RPMI7951 (cell line): ENCODE measurements at regions not wholly inside any gene's neighbourhood (a gene's known extent, or its start where the extent isn't known, plus 50 kb on each side); places are given as distances from the start of the nearest gene placed in this dataset.
A peak's percentile ranks its signal among the peaks of the same experiment; 100 is the strongest.

ENCODE experiments used
- DNase-seq: peaks from one replicate; pipeline ENCODE4 v3.0.0-alpha.2; 2012; ENCODE audit warnings: low read depth

- no peak for DNase-seq
Measured at GRCh38 chr6:28736121-28736520, 187.7 kb downstream of the TRIM27 start.

- no peak for DNase-seq
Measured at GRCh38 chr6:28737750-28738395, 185.9 kb downstream of the TRIM27 start.

GRCh38 chr6:28738396-28738765 is 185.4 kb downstream of the TRIM27 start:
- no peak for DNase-seq

GRCh38 chr6:28741363-28741762 is 182.4 kb downstream of the TRIM27 start:
- no peak for DNase-seq

- no peak for DNase-seq
Measured at GRCh38 chr6:28742668-28743270, 181.0 kb downstream of the TRIM27 start.

- DNase-seq = no peak
Measured at GRCh38 chr6:28743271-28743789, 180.5 kb downstream of the TRIM27 start.

GRCh38 chr6:28747083-28747630 is 176.6 kb downstream of the TRIM27 start:
- no peak for DNase-seq

GRCh38 chr6:28747631-28748157 is 176.1 kb downstream of the TRIM27 start:
- peak; percentile 57 for DNase-seq

- no peak for DNase-seq
Measured at GRCh38 chr6:28748192-28748591, 175.6 kb downstream of the TRIM27 start.

GRCh38 chr6:28750926-28751458 is 172.8 kb downstream of the TRIM27 start:
- DNase-seq = no peak

GRCh38 chr6:28751514-28751913 is 172.3 kb downstream of the TRIM27 start:
- no peak for DNase-seq

- DNase-seq = no peak
Measured at GRCh38 chr6:28751963-28752350, 171.8 kb downstream of the TRIM27 start.

GRCh38 chr6:28757429-28758045 is 166.2 kb downstream of the TRIM27 start:
- peak; percentile 37 for DNase-seq

GRCh38 chr6:28758046-28758817 is 165.6 kb downstream of the TRIM27 start:
- peak; percentile 68 for DNase-seq

GRCh38 chr6:28758818-28759235 is 165.0 kb downstream of the TRIM27 start:
- no peak for DNase-seq

GRCh38 chr6:28764014-28764723 is 159.6 kb downstream of the TRIM27 start:
- DNase-seq = no peak

- DNase-seq = no peak
Measured at GRCh38 chr6:28764761-28765282, 159.0 kb downstream of the TRIM27 start.

- no peak for DNase-seq
Measured at GRCh38 chr6:28765978-28766351, 157.8 kb downstream of the TRIM27 start.

- DNase-seq = no peak
Measured at GRCh38 chr6:28766426-28766825, 157.4 kb downstream of the TRIM27 start.

GRCh38 chr6:28767133-28767532 is 156.7 kb downstream of the TRIM27 start:
- DNase-seq = no peak

GRCh38 chr6:28767691-28768090 is 156.1 kb downstream of the TRIM27 start:
- no peak for DNase-seq
